Mesodermal cell (in vitro differentiated cells): ENCODE measurements at regions not wholly inside any gene's neighbourhood (a gene's known extent, or its start where the extent isn't known, plus 50 kb on each side); places are given as distances from the start of the nearest gene placed in this dataset.
"Not testable (repeated sequence)": the region's sequence is repeated elsewhere in the genome, so short reads cannot be mapped to it uniquely, and the experiment has no call there.

Experiments used
- H3K27ac ChIP-seq: 2 replicates; pipeline ENCODE4 v1.7.0; 2013; ENCODE audit warnings: mild to moderate bottlenecking, low read depth, low read length, moderate library complexity; ENCODE audit not compliant: severe bottlenecking
- H3K36me3 ChIP-seq: 2 replicates; pipeline ENCODE4 v1.7.1; 2013; ENCODE audit warnings: mild to moderate bottlenecking, low read length, moderate library complexity; ENCODE audit not compliant: control insufficient read depth, insufficient read depth
- H3K4me1 ChIP-seq: one replicate; pipeline ENCODE4 v1.7.1; 2013; ENCODE audit warnings: mild to moderate bottlenecking, low read length; ENCODE audit not compliant: insufficient read depth, control insufficient read depth, poor library complexity, severe bottlenecking
- H3K4me3 ChIP-seq: 2 replicates; pipeline ENCODE4 v1.7.0; 2013; ENCODE audit warnings: low read length, control low read depth, mild to moderate bottlenecking; ENCODE audit not compliant: insufficient read depth, poor library complexity, severe bottlenecking; ENCODE audit errors: extremely low read depth
- H3K9me3 ChIP-seq: 2 replicates; pipeline ENCODE4 v1.7.1; 2013; ENCODE audit warnings: mild to moderate bottlenecking, low read length, moderate library complexity; ENCODE audit not compliant: control insufficient read depth
- WGBS, 2 experiments: methylation state at CpG; one replicate each; pipeline ENCODE4 v1.1.5; 2013; ENCODE audit warnings: missing lambda C conversion rate in 2 of 2; ENCODE audit not compliant: insufficient coverage in 2 of 2; 5-methylcytosine and 5-hydroxymethylcytosine counted together

DNA sequence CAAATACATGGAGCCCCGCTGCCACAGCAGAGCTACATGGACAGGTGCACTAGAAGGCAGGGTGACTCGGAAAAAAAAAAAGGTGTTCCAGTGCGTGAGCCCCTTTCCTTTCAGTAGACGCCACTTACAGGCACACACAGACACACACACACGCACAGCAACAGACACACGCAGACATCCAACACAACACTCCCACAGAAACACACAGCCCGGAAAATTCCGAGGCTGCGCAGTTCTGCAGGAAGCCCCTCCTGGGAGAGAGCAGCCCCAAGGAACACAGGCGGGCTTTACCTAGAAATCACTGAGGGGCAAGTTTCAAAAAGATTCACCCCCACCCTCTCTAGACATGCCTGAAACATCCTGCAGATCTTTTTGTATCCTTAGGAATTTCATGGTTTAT is 136.0 kb upstream of the WSB1 start:
- Histone ChIP-seq H3K4me3 (no peak overlapping the region), H3K4me1 (no peaks in the 10 kb centered on the region), H3K27ac (no peak overlapping the region), H3K9me3 (peaks cover 62% of the 10 kb centered on the region), H3K36me3 (no peaks in the 10 kb centered on the region)
- WGBS, 2 experiments, result 76 to 81% methylated on average over 6 to 9 of the region's 10 CpGs

DNA sequence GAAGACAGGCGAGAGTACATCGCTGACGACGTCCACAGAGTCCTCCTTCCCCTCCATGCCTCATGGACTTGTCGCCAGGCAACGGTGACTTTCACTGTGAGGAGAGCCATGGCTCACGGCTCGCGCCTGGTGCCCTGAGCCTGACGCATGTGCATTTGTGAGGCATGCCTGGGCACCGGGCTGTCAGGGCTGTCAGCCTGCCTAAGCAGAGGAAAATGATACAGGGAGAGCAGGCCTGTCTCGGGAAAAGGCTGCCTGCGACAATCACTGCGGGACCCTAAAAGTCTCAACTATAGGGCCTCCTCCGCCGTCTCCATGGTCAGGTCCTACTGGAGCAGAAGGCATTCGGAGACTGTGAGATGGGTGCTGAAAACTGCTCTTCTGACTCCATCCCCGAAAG is 135.5 kb upstream of the WSB1 start:
- no peak overlapping the region for H3K27ac ChIP-seq
- WGBS, 2 experiments, result 85 to 92% methylated on average over 11 to 16 of the region's 18 CpGs
- H3K36me3 ChIP-seq, result no peaks in the 10 kb centered on the region
- H3K9me3 ChIP-seq, result peaks cover 61% of the 10 kb centered on the region
- H3K4me3 ChIP-seq, result no peak overlapping the region
- H3K4me1 ChIP-seq, result no peaks in the 10 kb centered on the region

DNA sequence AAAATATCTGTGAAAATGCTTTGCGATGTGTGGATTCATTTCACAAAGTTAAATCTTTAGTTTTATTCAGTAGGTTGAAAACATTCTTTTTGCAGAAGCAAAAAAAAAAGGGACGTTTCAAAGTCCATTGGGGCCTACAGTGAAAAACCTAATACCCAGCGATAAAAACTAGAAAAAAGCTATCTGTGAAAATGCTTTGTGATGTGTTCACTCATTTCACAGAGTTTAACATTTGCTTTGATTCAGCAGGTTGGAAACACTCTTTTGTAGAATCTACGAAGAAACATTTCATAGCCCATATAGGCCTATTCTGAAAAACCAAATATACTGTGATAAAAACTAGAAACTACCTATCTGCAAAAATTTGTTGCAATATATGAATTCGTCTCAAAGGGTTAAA is 113.6 kb upstream of the WSB1 start:
- H3K27ac ChIP-seq, result no peak overlapping the region
- 75 to 76% methylated on average over 2 to 3 of the region's 5 CpGs for WGBS, 2 experiments
- no peaks in the 10 kb centered on the region for H3K36me3 ChIP-seq
- H3K4me1 ChIP-seq, result no peaks in the 10 kb centered on the region
- no peak overlapping the region for H3K4me3 ChIP-seq
- H3K9me3 ChIP-seq, result peaks cover 22% of the 10 kb centered on the region

DNA sequence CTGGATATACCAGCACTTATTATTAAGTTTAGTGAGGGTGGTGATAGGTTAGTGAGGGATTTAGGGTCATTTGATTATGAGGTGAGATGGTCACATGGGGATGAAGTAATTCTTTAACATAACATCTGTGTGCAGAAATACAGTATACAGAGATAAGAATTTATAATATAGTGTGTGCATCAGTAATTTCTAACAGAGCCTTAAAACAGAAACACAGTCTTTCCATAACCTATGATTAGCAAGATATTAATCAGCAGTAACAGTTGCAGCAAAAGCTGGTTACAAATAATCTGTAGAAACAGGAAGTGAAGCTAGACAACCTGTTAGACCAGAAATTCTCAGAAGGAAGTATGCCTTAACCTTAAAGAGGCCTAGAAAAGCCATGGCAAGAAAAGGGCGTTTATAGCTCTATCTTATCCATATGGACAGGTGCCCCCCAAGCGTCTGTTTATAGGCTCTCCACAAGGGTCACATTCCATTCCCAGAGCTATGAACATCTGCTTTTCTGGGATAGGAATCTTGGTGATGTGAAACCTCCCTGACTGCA is 112.5 kb upstream of the WSB1 start:
- not testable (repeated sequence) for H3K27ac ChIP-seq, H3K36me3 ChIP-seq, H3K4me3 ChIP-seq, H3K4me1 ChIP-seq
- H3K9me3 ChIP-seq, result peaks cover 22% of the 10 kb centered on the region
- WGBS, 2 experiments, result 67% methylated on average over 1 of the region's 2 CpGs; no CpG with 5 or more reads in 1 of the 2 experiments

DNA sequence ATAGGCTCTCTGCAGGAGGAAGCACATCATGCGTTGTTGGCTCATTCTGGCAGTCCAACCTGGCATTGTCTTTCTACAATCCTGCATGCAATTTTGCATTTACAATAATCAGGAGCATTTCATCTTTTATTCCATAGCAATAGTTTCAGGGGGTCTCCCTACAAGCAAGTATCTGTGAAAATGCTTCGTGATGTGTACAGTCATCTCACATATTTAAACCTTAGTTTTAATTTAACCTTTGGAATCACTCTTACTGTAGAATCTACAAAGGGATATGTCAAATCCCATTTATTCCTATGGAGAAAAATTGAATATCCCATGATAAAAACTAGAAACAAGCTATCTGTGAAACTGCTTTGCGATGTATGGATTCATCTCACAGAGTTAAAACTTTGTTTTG is 112.0 kb upstream of the WSB1 start:
- no peak overlapping the region for H3K27ac ChIP-seq
- H3K4me3 ChIP-seq, result no peak overlapping the region
- WGBS, 2 experiments, result 67 to 85% methylated on average over 1 to 3 of the region's 3 CpGs
- H3K4me1 ChIP-seq, result no peaks in the 10 kb centered on the region
- peaks cover 21% of the 10 kb centered on the region for H3K9me3 ChIP-seq
- no peaks in the 10 kb centered on the region for H3K36me3 ChIP-seq

DNA sequence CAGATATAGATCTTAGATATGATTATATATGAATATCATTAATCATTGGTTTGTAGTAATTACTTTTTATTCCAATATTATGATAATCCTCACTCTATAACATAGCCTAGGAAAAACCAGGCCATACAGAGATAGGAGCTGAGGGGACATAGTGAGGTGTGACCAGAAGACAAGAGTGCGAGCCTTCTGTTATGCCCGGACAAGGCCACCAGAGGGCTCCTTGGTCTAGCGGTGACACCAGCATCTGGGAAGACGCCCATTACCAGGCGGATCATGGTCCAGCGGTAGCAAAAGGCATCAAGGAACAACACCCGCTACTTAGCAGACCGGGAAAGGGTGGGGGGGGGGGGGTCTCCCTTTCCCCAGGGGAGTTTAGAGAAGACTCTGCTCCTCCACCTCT is 96.4 kb upstream of the WSB1 start:
- WGBS, 2 experiments, result 13% methylated on average over 3 of the region's 8 CpGs; no CpG with 5 or more reads in 1 of the 2 experiments
- H3K4me1 ChIP-seq, H3K36me3 ChIP-seq, H3K27ac ChIP-seq, H3K9me3 ChIP-seq, H3K4me3 ChIP-seq: not testable (repeated sequence)

DNA sequence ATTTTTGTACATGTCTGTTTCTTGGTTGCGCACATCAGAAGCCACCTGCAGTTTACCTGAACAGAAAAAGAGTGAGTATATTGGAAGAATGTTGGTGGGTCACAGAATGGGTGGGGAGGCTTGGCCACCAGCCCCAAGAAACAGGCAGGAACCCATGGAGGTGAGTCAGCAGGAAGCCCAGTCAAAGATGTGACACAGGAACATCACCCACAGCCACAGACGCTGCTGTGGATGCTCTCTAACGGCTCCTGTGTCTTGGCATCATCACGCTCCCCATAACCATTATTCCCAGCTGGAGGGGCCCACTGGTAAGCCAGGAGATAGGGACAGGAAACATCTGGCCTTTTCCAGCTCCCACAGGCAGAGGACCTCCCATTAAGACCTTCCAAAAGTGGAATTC is 94.0 kb upstream of the WSB1 start:
- Histone ChIP-seq H3K4me3 (no peak overlapping the region), H3K36me3 (no peaks in the 10 kb centered on the region), H3K4me1 (no peaks in the 10 kb centered on the region), H3K27ac (no peak overlapping the region), H3K9me3 (peaks cover 9% of the 10 kb centered on the region)
- WGBS, 2 experiments, result 67% methylated on average over 2 of the region's 4 CpGs; no CpG with 5 or more reads in 1 of the 2 experiments

DNA sequence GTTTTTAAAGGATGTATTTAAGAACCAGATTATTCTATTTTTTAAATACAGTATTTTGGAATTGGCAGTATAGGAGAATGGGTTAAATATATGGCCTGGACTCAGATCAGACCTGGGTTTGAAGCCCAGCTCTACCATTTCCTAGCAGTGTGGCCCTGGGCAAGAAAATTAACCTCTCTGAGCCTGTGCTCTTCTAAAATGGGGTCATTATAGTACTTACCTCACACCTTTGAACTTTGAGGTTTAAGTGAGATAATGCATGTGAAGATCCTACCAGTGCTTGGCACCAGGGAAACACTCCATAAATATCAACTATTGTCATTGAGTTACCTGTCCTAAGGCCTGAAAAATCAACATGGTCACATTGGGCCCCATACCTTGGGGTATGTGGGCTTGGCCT is 93.4 kb upstream of the WSB1 start:
- Histone ChIP-seq H3K27ac (no peak overlapping the region), H3K4me1 (no peaks in the 10 kb centered on the region), H3K9me3 (peaks cover 9% of the 10 kb centered on the region), H3K36me3 (no peaks in the 10 kb centered on the region), H3K4me3 (no peak overlapping the region)

DNA sequence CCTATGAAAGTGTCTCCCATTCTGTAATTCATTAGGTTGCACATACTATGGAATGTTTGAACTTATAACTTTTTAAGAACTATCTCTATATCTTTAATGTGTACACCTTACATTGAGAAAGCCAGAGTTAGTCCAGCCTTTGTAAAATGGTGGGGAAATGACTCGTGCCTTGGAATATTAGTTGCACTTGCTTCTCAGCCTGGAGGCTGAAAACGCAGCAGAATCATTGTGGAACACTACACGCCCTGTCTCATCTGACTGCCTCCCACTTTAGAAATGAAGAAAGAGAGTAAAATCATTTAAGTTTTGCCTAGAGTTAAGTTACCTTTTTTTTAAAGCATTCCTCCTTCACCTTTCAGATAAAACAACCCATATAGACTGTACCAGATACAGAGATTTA is 90.7 kb upstream of the WSB1 start:
- Histone ChIP-seq H3K9me3 (no peaks in the 10 kb centered on the region), H3K36me3 (no peaks in the 10 kb centered on the region), H3K27ac (no peak overlapping the region), H3K4me3 (no peak overlapping the region), H3K4me1 (no peaks in the 10 kb centered on the region)
- WGBS, 2 experiments, result 40% methylated on average over 1 of the region's 3 CpGs; no CpG with 5 or more reads in 1 of the 2 experiments

DNA sequence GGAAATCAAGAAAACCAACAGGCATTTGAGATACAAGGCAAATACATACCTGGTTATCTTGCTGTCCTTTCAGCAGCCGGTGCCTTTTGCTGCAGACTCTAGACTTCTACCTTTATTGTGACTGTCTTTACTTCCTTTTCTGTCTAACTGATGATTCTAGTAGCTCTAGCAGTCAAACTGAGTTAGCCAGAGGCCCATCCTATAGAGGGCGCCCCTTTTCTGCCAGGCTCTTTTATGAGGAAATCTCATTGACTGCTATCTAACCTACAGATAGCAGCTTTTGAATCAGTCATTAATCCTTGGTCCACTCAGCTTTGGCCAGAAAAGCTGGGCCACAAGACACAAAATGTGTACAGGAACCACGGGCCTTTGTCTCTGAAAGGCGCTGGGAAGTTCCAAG is 87.5 kb upstream of the WSB1 start:
- no peaks in the 10 kb centered on the region for H3K36me3 ChIP-seq
- no peaks in the 10 kb centered on the region for H3K9me3 ChIP-seq
- H3K4me1 ChIP-seq, result no peaks in the 10 kb centered on the region
- no peak overlapping the region for H3K4me3 ChIP-seq
- 37 to 58% methylated on average over 2 to 4 of the region's 4 CpGs for WGBS, 2 experiments
- no peak overlapping the region for H3K27ac ChIP-seq

DNA sequence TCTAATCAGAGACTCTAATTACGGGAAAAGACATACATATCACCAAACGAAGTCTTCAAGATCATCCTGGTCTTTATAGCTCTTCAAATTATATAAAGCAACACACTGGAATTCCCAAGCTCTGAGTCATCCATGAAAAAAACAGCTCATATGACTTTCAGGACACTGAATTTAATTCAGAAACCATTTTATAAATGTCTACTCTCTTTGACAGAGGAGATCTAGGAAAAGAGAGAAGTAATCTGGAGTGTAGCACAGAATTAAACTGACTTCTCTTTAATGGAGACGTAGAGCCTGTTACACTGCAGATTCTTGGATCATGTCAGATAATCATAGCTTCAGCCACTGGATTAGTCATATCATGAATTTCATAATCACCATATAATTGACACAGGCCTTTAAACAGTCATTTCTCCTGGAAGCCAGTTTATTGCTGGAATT is 86.8 kb upstream of the WSB1 start:
- WGBS, 2 experiments, result 74 to 89% methylated on average over 1 to 3 of the region's 3 CpGs
- H3K4me3 ChIP-seq, result no peak overlapping the region
- no peaks in the 10 kb centered on the region for H3K36me3 ChIP-seq
- no peaks in the 10 kb centered on the region for H3K4me1 ChIP-seq
- H3K9me3 ChIP-seq, result no peaks in the 10 kb centered on the region
- H3K27ac ChIP-seq, result no peak overlapping the region
